AG04450 (cell line): ENCODE measurements at regions not wholly inside any gene's neighbourhood (a gene's known extent, or its start where the extent isn't known, plus 50 kb on each side); places are given as distances from the start of the nearest gene placed in this dataset.
"Not testable (repeated sequence)": the region's sequence is repeated elsewhere in the genome, so short reads cannot be mapped to it uniquely, and the experiment has no call there.

ENCODE experiments used
- CTCF ChIA-PET: fragments of 300-600, 350-600 bp; formaldehyde crosslinking; extraction: SDS; loops from one replicate; lab custom pipeline; 2022; ENCODE audit warnings: antibody characterized with exemption, inconsistent platforms; lab: Charles Lee
- POLR2A ChIA-PET: fragments of 350-600 bp; formaldehyde crosslinking; extraction: SDS; loops from one replicate; lab custom pipeline; 2021; ENCODE audit warnings: antibody characterized with exemption, inconsistent platforms; lab: Yijun Ruan, JAX
- DNase-seq: peaks from one replicate; pipeline ENCODE4 v3.0.0-alpha.2; 2011; ENCODE audit warnings: low read depth, low spot score
- H3K27ac ChIP-seq: one replicate; pipeline ENCODE4 v1.5.1; 2012; ENCODE audit warnings: low read depth, low read length, control low read depth
- H3K27me3 ChIP-seq: one replicate; pipeline ENCODE4 v1.6.0; 2012; ENCODE audit warnings: low read length; ENCODE audit not compliant: control insufficient read depth, insufficient read depth
- H3K4me3 ChIP-seq: 2 replicates; pipeline ENCODE4 v1.5.1; 2011; ENCODE audit warnings: mild to moderate bottlenecking, low read depth, low read length, control low read depth
- H3K9me3 ChIP-seq: 2 replicates; pipeline ENCODE4 v1.5.1; 2012; ENCODE audit warnings: low read length; ENCODE audit not compliant: control insufficient read depth, insufficient read depth
- TF ChIP-seq, protein P1 (sequence below): IDR thresholded peaks from 2 replicates; pipeline ENCODE4 v1.5.1; 2011; ENCODE audit warnings: low read depth, low read length, control low read depth, inconsistent platforms

DNA sequence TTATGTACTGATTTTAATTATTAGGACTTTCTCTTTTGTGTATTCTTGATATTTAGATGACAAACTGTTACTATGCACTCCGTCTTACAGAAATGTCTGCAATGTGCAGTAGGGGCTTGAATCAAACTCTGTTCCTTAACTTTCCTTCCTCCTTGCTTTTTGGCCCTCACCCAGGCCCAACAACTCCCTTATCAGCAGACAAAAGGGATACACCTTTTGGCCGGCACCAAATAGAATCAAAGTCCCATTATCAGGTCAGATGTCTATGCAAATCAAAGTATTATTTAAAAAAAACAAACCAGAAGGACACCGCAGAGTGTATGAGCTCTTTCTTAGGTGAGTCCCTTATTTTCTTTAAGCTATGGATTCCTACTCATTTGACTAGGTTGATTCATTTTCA, 116.3 kb upstream of the SERPINE2 start:
- no peak overlapping the region for H3K27ac ChIP-seq
- H3K4me3 ChIP-seq, result no peak overlapping the region
- TF ChIP-seq, protein P1, sequence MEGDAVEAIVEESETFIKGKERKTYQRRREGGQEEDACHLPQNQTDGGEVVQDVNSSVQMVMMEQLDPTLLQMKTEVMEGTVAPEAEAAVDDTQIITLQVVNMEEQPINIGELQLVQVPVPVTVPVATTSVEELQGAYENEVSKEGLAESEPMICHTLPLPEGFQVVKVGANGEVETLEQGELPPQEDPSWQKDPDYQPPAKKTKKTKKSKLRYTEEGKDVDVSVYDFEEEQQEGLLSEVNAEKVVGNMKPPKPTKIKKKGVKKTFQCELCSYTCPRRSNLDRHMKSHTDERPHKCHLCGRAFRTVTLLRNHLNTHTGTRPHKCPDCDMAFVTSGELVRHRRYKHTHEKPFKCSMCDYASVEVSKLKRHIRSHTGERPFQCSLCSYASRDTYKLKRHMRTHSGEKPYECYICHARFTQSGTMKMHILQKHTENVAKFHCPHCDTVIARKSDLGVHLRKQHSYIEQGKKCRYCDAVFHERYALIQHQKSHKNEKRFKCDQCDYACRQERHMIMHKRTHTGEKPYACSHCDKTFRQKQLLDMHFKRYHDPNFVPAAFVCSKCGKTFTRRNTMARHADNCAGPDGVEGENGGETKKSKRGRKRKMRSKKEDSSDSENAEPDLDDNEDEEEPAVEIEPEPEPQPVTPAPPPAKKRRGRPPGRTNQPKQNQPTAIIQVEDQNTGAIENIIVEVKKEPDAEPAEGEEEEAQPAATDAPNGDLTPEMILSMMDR, result no peak
- no peak for DNase-seq
- ChIA-PET POLR2A (no interaction called here), CTCF (interaction anchor here (0.6 to 1.7 kb wide), 2 partner anchors 85 to 162 kb away, joined by 5 to 6 read pairs; no protein-coding TSS in a partner anchor)
- H3K27me3 ChIP-seq, result no peaks in the 10 kb centered on the region
- H3K9me3 ChIP-seq, result no peaks in the 10 kb centered on the region

DNA sequence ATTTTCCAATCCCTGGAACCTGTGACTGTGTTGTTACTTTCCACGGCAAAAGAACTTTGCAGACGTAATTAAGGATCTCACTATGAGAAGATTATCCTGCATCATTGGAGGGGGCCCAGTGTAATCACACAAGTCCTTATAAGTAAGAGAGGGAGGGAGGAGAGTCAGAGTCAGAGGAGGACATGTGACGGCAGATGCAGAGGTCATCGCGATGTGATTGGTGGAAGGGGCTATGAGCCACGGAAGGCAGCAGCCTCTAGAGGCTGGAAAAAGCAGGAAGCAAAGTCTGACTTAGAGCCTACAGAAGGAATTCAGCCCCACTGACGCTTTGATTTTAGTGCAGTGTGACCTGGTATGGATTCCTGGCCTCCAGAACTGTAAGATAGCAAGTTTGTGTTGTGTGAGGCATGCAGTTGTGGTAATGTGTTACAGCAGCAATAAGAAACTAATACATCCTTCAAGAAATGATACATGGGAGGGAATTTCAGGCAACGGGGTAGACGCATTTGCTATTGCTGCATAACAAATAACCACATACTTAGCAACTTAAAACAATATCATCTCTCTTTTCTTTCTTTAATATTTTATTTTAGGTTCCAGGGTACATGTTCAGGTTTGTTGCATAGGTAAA, 112.7 kb upstream of the SERPINE2 start:
- POLR2A ChIA-PET, result no interaction called here
- CTCF ChIA-PET, result interaction anchor here (0.9 kb wide), 1 partner anchor 133 kb away, joined by 3 read pairs; no protein-coding TSS in a partner anchor
- no peak overlapping the region for H3K27ac ChIP-seq

DNA sequence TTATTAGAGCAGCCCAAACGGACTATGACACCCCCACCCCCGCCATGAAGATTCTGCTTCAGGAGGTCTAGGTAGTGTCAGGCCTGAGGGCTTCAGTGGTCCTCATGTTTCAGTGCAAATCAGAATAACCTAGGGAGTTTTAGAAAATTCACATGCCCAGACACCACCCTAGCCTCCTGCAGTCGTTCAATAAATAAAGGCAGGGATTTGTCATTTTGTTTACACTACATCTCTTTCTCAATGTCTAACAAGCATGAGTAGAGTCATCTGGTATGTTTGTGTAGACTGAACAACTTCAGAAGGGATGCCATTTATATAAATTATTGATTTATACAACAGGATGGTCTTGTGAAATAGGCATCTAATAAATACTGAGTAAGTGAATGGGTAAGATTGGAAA, 112.1 kb upstream of the SERPINE2 start:
- Histone ChIP-seq H3K4me3 (no peak overlapping the region), H3K9me3 (no peaks in the 10 kb centered on the region), H3K27me3 (no peaks in the 10 kb centered on the region), H3K27ac (peak overlapping the region; percentile 4)
- TF ChIP-seq, protein P1, result no peak
- ChIA-PET CTCF (no interaction called here), POLR2A (no interaction called here)
- no peak for DNase-seq

More for the DNA sequence above, 112.7 kb upstream of the SERPINE2 start:
- Histone ChIP-seq H3K9me3 (no peaks in the 10 kb centered on the region), H3K27me3 (no peaks in the 10 kb centered on the region), H3K4me3 (no peak overlapping the region)
- no peak for DNase-seq
- TF ChIP-seq, protein P1, result no peak

DNA sequence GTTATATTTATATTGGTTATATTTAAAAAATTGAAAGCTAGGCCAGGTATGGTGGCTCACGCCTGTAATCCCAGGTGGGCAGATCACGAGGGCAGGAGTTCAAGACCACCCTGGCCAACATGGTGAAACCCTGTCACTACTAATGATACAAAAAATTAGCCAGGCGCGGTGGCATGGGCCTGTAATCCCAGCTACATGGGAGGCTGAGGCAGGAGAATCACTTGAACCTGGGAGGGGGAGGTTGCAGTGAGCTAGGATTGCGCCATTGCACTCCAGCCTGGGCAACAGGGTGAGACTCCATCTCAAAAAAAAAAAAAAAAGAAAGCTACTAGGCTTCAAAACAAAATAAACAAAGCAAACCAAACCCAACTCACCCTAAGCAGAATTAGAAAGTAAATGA, 109.0 kb upstream of the SERPINE2 start:
- POLR2A ChIA-PET, result not testable (repeated sequence)
- CTCF ChIA-PET, result interaction anchor here (1.5 kb wide), 1 partner anchor 155 kb away, joined by 6 read pairs; no protein-coding TSS in a partner anchor

DNA sequence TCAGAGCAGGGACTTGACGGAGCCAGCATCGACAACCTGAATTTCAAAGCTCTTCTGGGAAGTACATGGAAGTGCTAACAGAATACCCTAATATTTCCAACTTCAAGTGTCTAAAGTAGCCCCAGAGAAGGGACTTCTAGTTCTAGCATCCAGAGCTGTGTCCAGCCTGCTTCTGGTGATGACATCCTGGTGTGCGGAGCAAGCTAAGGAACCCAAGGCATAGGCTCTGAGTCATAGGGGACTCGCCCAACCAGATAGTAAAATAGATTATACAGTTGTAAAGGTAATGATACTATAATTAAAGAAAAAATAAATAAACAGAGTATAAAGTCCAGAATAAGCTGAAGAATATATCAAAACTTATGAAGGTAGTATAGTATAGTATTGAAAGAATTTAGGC, 108.1 kb upstream of the SERPINE2 start:
- Histone ChIP-seq H3K27me3 (no peaks in the 10 kb centered on the region), H3K4me3 (no peak overlapping the region), H3K9me3 (no peaks in the 10 kb centered on the region), H3K27ac (no peak overlapping the region)
- POLR2A ChIA-PET, result no interaction called here
- CTCF ChIA-PET, result interaction anchor here (1.3 to 1.5 kb wide), 2 partner anchors 154 kb away, joined by 3 to 6 read pairs; no protein-coding TSS in a partner anchor
- TF ChIP-seq, protein P1, result no peak
- DNase-seq, result no peak

More for the DNA sequence above, 109.0 kb upstream of the SERPINE2 start:
- not testable (repeated sequence) for H3K27me3 ChIP-seq, H3K27ac ChIP-seq, DNase-seq, H3K9me3 ChIP-seq, H3K4me3 ChIP-seq
